ENCODE measurements at regions not wholly inside any gene's neighbourhood (a gene's known extent, or its start where the extent isn't known, plus 50 kb on each side); places are given as distances from the start of the nearest gene placed in this dataset.

DNA sequence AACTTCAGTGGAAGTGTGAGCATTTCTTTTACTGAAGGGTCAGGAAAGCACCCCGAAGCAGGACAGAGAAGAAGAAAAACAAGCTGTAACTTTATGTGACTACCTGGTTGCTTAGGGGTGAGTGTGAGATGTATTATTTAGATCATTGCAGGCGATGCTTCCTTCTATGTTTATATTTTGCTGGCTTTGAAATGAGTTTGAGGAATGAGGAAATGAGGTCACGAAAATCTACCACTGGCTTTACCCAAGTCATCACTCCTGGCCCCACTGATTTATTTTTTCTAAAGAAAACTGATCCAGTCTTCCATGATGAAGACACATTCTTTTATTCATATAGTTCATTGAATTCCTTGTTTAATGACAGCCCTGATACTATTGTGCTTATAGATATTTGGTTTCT is 716.6 kb upstream of the FZD8 start:
- DNase-seq (ENCODE audit: low read depth) = no peak
- no peak overlapping the region for H3K4me3 ChIP-seq (ENCODE audit: low read depth, low read length)
- TF ChIP-seq, protein P1, sequence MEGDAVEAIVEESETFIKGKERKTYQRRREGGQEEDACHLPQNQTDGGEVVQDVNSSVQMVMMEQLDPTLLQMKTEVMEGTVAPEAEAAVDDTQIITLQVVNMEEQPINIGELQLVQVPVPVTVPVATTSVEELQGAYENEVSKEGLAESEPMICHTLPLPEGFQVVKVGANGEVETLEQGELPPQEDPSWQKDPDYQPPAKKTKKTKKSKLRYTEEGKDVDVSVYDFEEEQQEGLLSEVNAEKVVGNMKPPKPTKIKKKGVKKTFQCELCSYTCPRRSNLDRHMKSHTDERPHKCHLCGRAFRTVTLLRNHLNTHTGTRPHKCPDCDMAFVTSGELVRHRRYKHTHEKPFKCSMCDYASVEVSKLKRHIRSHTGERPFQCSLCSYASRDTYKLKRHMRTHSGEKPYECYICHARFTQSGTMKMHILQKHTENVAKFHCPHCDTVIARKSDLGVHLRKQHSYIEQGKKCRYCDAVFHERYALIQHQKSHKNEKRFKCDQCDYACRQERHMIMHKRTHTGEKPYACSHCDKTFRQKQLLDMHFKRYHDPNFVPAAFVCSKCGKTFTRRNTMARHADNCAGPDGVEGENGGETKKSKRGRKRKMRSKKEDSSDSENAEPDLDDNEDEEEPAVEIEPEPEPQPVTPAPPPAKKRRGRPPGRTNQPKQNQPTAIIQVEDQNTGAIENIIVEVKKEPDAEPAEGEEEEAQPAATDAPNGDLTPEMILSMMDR (IDR thresholded peaks at IDR 0.05; ENCODE audit: low read depth, low read length, missing control alignments) = no peak

DNA sequence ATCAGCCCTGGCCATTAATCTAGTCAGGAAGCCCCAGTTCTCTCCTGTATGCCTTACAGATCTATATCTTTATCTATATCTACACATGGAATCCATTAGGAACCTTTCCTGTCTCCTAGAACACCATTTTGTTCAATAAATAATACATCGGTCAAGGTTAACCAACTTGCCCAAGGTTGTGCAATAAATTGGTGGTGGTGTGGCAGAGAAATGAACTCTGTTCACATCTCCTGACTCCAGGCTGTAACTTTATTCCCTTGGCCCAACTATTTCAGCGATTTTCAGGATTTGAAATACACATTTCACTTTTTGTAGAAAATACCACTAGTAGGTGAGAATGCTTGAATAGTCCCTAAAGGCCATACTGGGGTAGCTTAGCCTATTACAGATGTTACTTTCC is 712.5 kb upstream of the FZD8 start:
- DNase-seq (ENCODE audit: low read depth) = no peak
- H3K4me3 ChIP-seq (ENCODE audit: low read depth, low read length) = no peak overlapping the region
- TF ChIP-seq, protein P1 (IDR thresholded peaks at IDR 0.05; ENCODE audit: low read depth, low read length, missing control alignments) = no peak

DNA sequence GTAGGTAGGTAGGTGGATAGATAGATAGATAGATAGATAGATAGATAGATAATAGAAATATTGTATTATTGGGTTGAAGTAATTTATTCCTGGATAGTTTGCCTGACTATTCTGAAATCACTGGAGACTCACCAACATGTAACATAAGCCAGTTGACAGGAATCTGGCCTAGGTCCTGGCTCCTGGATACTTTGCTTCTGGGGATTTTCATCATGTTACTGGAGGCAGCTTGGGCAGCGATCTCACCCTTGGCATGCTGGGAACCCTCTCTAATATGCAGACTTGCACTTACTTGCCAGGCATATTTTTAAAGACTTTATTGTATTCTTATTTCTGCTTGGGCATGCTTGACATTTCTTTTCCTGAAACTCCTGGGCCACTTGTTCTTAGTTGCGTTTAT is 709.1 kb upstream of the FZD8 start:
- no peak for DNase-seq (ENCODE audit: low read depth)
- TF ChIP-seq, protein P1 (IDR thresholded peaks at IDR 0.05; ENCODE audit: low read depth, low read length, missing control alignments) = no peak
- no peak overlapping the region for H3K4me3 ChIP-seq (ENCODE audit: low read depth, low read length)

DNA sequence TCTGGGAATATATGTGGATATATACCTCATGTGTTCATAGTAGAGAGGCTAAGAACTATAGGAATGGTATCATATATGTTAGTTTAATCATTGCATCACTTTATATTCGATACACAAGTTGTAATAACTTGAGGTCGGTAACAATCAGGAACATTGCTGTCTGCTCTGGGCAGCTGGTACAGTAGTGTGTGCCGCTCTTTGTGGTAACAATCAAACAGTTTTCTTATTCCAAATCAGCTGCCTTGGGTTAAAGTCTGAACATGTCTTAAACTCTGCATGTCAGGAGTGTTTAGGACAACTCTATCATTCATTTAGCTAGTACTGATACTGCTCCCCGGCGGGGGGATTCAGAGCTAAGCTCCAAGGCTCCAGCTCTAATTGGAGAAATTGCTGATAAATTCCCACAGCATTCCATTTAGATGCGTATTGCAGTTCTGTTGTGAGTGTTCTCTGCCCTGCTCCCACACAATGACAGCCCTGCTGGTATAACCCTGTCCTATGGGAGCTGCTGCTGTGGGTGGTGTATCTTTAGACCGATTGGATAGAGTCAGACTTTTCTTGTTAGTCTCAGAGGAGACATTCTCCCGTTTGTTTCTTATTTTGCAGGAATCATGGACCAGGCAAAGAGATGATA is 707.5 kb upstream of the FZD8 start:
- DNase-seq (ENCODE audit: low read depth) = no peak
- H3K4me3 ChIP-seq (ENCODE audit: low read depth, low read length) = no peak overlapping the region
- TF ChIP-seq, protein P1 (IDR thresholded peaks at IDR 0.05; ENCODE audit: low read depth, low read length, missing control alignments) = no peak

DNA sequence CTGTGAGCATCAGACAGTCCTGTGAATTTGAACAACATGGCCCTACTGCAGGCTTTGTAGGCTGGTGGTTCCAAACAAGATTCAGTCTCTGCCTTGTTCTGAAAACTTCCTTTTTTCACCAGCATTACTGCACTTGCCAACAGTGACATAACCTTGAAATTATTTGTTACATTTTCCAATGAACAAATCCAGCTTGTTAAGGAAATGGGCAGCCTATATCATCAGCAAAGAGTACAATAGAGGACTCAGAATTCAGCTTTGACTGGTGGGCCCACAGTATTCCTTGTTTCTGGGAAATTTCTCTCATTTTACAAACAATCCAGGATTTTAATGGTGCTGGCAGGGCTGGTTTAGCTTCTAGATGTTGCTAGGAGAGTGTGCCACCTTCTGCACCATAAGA is 703.7 kb upstream of the FZD8 start:
- no peak for DNase-seq (ENCODE audit: low read depth)
- TF ChIP-seq, protein P1 (IDR thresholded peaks at IDR 0.05; ENCODE audit: low read depth, low read length, missing control alignments) = no peak
- no peak overlapping the region for H3K4me3 ChIP-seq (ENCODE audit: low read depth, low read length)

DNA sequence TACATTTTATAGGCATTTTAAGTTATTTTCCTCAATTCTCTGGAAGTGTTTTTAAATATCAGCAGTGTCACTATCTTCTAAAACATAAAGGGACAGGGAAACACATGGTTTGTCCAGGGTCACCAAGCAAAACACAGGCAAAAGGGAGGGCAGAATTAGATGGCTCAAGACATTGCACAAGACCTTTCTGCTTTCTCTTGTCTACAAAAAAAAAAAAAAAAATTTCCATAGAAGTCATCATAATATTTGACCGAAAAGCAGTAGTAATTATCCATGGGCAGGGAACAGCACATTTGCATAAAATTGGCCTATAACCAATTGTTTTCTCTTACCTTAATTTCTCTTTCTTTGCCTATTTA is 703.1 kb upstream of the FZD8 start:
- TF ChIP-seq, protein P1 (IDR thresholded peaks at IDR 0.05; ENCODE audit: low read depth, low read length, missing control alignments) = no peak
- DNase-seq (ENCODE audit: low read depth) = no peak
- H3K4me3 ChIP-seq (ENCODE audit: low read depth, low read length) = no peak overlapping the region
